AG09309 (cell line): ENCODE measurements at regions not wholly inside any gene's neighbourhood (a gene's known extent, or its start where the extent isn't known, plus 50 kb on each side); places are given as distances from the start of the nearest gene placed in this dataset.

Experiments
- DNase-seq: peaks from one replicate; pipeline ENCODE4 v3.0.0-alpha.2; 2010; ENCODE audit warnings: low read depth
- H3K4me3 ChIP-seq: 2 replicates; pipeline ENCODE4 v1.5.1; 2011; ENCODE audit warnings: mild to moderate bottlenecking, low read depth, low read length, moderate library complexity; ENCODE audit not compliant: control insufficient read depth
- TF ChIP-seq, protein P1 (sequence below): IDR thresholded peaks from 2 replicates; pipeline ENCODE4 v1.5.1; 2011; ENCODE audit warnings: mild to moderate bottlenecking, low read depth, low read length, inconsistent platforms; ENCODE audit not compliant: insufficient read depth, control insufficient read depth; ENCODE audit errors: missing control alignments

DNA sequence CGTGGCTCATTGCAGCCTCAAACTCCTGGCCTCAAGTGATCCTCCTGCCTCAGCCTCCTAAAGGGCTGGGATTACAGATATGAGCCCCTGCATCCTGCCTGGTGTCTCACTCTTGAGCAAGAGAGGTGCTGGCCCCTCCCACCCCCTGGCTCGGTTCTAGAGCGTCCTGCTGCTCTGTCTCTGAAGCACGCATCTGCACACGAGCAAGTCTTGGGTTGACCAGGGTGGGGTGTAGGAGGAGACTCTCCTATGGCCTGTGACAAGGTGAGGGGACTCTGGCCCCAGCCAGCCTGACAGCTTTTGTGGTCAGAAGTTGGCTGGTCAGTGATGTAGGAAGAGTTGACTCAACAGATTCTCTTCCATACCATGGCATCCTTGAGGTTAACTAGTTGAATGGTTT, 110.7 kb upstream of the CARD11 start:
- H3K4me3 ChIP-seq, result no peak overlapping the region
- no peak for DNase-seq

DNA sequence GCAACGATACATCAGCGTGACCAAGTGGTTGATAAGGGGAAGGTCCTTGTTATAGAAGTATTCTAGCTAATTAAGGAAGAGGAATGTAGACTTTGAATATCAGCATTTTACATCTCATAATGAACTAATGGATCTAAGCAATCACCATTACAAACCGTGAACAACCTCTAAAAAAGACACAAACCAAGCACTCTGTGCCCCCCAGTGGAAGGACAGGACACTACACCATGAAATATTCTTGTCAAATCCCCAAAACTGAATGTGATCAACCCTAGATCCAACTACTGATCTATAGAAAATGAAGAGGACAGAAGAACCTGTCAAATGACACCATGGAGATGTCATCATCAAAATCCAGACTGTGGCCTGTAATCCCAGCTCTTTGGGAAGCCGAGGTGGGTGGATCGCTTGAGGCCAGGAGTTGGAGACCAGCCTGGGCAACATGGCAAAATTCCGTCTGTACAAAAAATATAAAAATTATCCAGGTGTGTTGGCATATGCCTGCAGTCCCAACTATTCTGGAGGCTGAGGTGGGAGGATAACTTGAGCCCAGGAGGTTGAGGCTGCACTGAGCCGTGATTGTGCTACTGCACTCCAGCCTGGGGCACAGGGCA, 111.3 kb upstream of the CARD11 start:
- no peak overlapping the region for H3K4me3 ChIP-seq
- TF ChIP-seq, protein P1, sequence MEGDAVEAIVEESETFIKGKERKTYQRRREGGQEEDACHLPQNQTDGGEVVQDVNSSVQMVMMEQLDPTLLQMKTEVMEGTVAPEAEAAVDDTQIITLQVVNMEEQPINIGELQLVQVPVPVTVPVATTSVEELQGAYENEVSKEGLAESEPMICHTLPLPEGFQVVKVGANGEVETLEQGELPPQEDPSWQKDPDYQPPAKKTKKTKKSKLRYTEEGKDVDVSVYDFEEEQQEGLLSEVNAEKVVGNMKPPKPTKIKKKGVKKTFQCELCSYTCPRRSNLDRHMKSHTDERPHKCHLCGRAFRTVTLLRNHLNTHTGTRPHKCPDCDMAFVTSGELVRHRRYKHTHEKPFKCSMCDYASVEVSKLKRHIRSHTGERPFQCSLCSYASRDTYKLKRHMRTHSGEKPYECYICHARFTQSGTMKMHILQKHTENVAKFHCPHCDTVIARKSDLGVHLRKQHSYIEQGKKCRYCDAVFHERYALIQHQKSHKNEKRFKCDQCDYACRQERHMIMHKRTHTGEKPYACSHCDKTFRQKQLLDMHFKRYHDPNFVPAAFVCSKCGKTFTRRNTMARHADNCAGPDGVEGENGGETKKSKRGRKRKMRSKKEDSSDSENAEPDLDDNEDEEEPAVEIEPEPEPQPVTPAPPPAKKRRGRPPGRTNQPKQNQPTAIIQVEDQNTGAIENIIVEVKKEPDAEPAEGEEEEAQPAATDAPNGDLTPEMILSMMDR, result peak; percentile 61
- DNase-seq, result peak; percentile 2

More for the DNA sequence above, 110.7 kb upstream of the CARD11 start:
- TF ChIP-seq, protein P1, result no peak

DNA sequence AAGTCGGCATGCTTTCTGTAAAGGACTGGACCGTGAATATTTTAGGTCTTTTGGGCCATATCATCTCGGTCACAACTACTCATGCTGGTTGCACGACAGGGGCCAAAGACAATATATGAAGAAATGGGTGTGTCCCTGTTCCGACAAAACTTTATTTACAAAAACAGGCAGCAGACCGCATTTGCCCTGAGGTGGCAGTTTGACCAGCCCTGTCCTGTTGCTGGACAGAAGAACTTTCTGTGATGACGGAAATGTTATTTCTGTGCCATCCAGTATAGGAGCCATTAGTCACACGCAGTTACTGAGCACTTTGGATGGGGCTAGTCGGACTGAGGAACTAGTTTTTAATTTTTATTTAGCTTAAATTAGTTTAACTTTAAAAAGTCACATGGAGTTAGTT, 112.8 kb upstream of the CARD11 start:
- no peak overlapping the region for H3K4me3 ChIP-seq
- TF ChIP-seq, protein P1, result no peak
- DNase-seq, result no peak

DNA sequence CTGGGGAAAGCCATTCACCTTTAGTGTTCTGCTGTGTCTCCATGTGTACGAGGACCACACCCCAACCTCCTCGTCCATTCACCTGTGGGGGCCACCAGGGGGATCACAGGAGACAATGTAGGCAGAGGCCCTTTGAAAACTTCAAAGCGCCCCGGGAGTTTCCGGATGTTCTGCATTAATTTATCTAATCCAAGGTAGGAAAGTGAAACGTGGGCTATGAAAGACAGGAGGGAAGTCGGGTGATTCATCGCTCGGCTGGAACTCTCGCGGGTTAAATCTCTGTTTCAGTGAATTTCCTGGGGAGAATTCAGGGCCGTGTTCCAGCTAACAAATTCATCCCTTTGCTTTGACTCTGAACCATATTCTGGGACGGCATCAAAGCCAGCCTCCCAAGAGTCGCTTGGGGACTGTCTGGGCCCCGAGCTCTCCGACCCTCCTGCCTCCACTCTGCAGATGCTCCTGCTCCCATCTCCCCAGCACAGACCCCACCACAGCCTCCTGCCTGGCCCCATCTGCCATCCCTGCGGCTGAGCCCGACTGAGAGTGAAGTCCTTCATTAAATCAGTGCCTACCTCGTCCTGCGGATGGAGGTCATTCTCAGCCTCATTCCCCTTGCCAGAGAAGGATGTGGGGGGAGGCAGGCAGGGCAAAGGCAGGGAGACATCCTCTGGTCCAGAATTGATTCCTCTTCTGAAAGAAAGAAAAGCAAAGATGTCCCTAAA, 114.1 kb upstream of the CARD11 start:
- H3K4me3 ChIP-seq, result no peak overlapping the region
- no peak for DNase-seq
- TF ChIP-seq, protein P1, result no peak

DNA sequence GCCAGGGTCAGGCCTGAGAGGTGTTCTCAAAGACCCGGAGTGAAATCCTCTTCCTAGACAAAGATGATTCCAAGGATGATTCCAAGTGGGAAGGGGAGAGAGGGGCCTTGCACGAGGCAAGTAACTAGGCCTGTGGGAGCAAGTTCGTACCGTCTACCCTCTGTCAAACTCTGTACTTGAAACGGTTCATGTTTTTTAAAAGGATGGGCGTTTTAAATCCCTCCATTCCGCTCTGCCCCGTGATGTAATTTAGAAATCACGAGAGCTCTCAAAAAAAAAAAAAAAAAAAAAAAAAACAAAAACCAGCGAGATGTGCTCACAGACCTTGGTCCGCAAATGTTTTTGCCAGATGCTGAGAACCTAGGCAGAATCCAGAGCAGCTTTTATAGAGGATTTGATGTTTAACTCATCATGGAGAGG, 114.7 kb upstream of the CARD11 start:
- TF ChIP-seq, protein P1, result no peak
- H3K4me3 ChIP-seq, result no peak overlapping the region
- DNase-seq, result no peak

DNA sequence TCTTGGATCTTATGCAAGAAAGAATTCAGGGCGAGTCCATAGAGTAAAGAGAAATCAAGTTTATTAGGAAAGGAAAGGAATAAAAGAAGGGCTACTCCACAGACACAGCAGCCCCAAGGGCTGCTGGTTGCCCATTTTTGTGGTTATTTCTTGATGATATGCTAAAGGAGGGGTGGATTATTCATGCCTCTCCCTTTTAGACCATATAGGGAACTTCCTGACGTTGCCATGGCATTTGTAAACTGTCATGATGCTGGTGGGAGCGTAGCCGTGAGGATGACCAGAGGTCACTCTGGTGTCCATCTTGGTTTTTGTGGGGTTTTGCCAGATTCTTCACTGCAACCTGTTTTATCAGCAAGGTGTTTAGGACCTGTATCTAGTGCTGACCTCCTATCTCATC, 115.4 kb upstream of the CARD11 start:
- TF ChIP-seq, protein P1, result no peak
- no peak overlapping the region for H3K4me3 ChIP-seq
- DNase-seq, result no peak
